Stimulated activated CD4-positive, alpha-beta T cell treated with anti-CD3 and anti-CD28 coated beads, Interleukin-15, amount 100 ng/mL, for 1 hour (primary cell): ENCODE measurements at regions not wholly inside any gene's neighbourhood (a gene's known extent, or its start where the extent isn't known, plus 50 kb on each side); places are given as distances from the start of the nearest gene placed in this dataset.

Source experiments
- DNase-seq, 2 donors: peaks; one replicate each; pipeline ENCODE4 v3.0.0-alpha.2; 2020; ENCODE audit warnings: low read depth in 1 of 2, low spot score in 1 of 2

- no peak for DNase-seq
Observed at GRCh38 chr7:25314094-25314730, 85.9 kb upstream of the NPVF start.

- no peak for DNase-seq
Observed at GRCh38 chr7:25314731-25315267, 86.5 kb upstream of the NPVF start.

GRCh38 chr7:25316366-25316765 is 88.1 kb upstream of the NPVF start:
- DNase-seq = no peak

- DNase-seq = no peak
Observed at GRCh38 chr7:25318047-25318446, 89.8 kb upstream of the NPVF start.

GRCh38 chr7:25319707-25320106 is 91.4 kb upstream of the NPVF start:
- no peak for DNase-seq

- no peak for DNase-seq
Observed at GRCh38 chr7:25320791-25321190, 92.5 kb upstream of the NPVF start.

- DNase-seq = no peak
Observed at GRCh38 chr7:25321424-25321823, 93.1 kb upstream of the NPVF start.

GRCh38 chr7:25322473-25322872 is 94.2 kb upstream of the NPVF start:
- no peak for DNase-seq

GRCh38 chr7:25325186-25325757 is 97.0 kb upstream of the NPVF start:
- no peak for DNase-seq

GRCh38 chr7:25326501-25327156 is 98.3 kb upstream of the NPVF start:
- DNase-seq = no peak

- no peak for DNase-seq
Observed at GRCh38 chr7:25329815-25330214, 101.5 kb upstream of the NPVF start.

GRCh38 chr7:25333296-25333928 is 105.1 kb upstream of the NPVF start:
- DNase-seq = no peak

- DNase-seq = no peak
Observed at GRCh38 chr7:25347360-25348066, 119.2 kb upstream of the NPVF start.

- DNase-seq = no peak
Observed at GRCh38 chr7:25348104-25348503, 119.8 kb upstream of the NPVF start.

- no peak for DNase-seq
Observed at GRCh38 chr7:25349283-25350017, 121.2 kb upstream of the NPVF start.

- DNase-seq = no peak
Observed at GRCh38 chr7:25350041-25350440, 121.8 kb upstream of the NPVF start.

- no peak for DNase-seq
Observed at GRCh38 chr7:25351761-25352160, 123.5 kb upstream of the NPVF start.

- DNase-seq = no peak
Observed at GRCh38 chr7:25353196-25353595, 124.9 kb upstream of the NPVF start.

GRCh38 chr7:25353732-25354131 is 125.4 kb upstream of the NPVF start:
- no peak for DNase-seq

- DNase-seq = no peak
Observed at GRCh38 chr7:25356534-25357151, 128.4 kb upstream of the NPVF start.
